Stimulated activated CD8-positive, alpha-beta memory T cell treated with anti-CD3 and anti-CD28 coated beads, Interleukin-7, amount 100 ng/mL, for 48 hours (primary cell): ENCODE measurements at regions not wholly inside any gene's neighbourhood (a gene's known extent, or its start where the extent isn't known, plus 50 kb on each side); places are given as distances from the start of the nearest gene placed in this dataset.
"Not testable (repeated sequence)": the region's sequence is repeated elsewhere in the genome, so short reads cannot be mapped to it uniquely, and the experiment has no call there.

Experiments
- DNase-seq, 2 donors: peaks; one replicate each; pipeline ENCODE4 v3.0.0-alpha.2; 2020; ENCODE audit warnings: low read depth in 1 of 2; ENCODE audit errors: extremely low read depth in 1 of 2

- no peak for DNase-seq
Observed at GRCh38 chr6:27149150-27149549, 98.4 kb upstream of the PRSS16 start.

GRCh38 chr6:27154696-27155095 lies 92.8 kb upstream of the PRSS16 start:
- no peak for DNase-seq

- no peak for DNase-seq
Observed at GRCh38 chr6:27156874-27157458, 90.5 kb upstream of the PRSS16 start.

- DNase-seq: peak; percentile 59 to 71
Observed at GRCh38 chr6:27157459-27158315, 89.8 kb upstream of the PRSS16 start.

GRCh38 chr6:27158316-27158643 lies 89.2 kb upstream of the PRSS16 start:
- DNase-seq: no peak

- DNase-seq: no peak
Observed at GRCh38 chr6:27159725-27160124, 87.8 kb upstream of the PRSS16 start.

- DNase-seq: no peak
Observed at GRCh38 chr6:27161115-27161514, 86.4 kb upstream of the PRSS16 start.

GRCh38 chr6:27161603-27161945 lies 85.9 kb upstream of the PRSS16 start:
- no peak for DNase-seq

- DNase-seq: peak in 1 of 2 donors; percentile 41
Observed at GRCh38 chr6:27161946-27162603, 85.4 kb upstream of the PRSS16 start.

- no peak for DNase-seq
Observed at GRCh38 chr6:27163834-27164233, 83.7 kb upstream of the PRSS16 start.

- DNase-seq: no peak
Observed at GRCh38 chr6:27168108-27168507, 79.4 kb upstream of the PRSS16 start.

GRCh38 chr6:27168586-27169443 lies 78.7 kb upstream of the PRSS16 start:
- DNase-seq: no peak

GRCh38 chr6:27172524-27173231 lies 74.8 kb upstream of the PRSS16 start:
- DNase-seq: not testable (repeated sequence)

GRCh38 chr6:27173232-27173601 lies 74.3 kb upstream of the PRSS16 start:
- not testable (repeated sequence) for DNase-seq

GRCh38 chr6:27174958-27175357 lies 72.5 kb upstream of the PRSS16 start:
- no peak for DNase-seq

GRCh38 chr6:27176096-27176495 lies 71.4 kb upstream of the PRSS16 start:
- no peak for DNase-seq

GRCh38 chr6:27176523-27177484 lies 70.7 kb upstream of the PRSS16 start:
- DNase-seq: peak in 1 of 2 donors; percentile 13

- DNase-seq: peak; percentile 53 to 65
Observed at GRCh38 chr6:27177485-27178406, 69.8 kb upstream of the PRSS16 start.

- DNase-seq: no peak
Observed at GRCh38 chr6:27178407-27178730, 69.1 kb upstream of the PRSS16 start.
